Activated CD8-positive, alpha-beta memory T cell treated with anti-CD3 and anti-CD28 coated beads for 48 hours (primary cell): ENCODE measurements at regions not wholly inside any gene's neighbourhood (a gene's known extent, or its start where the extent isn't known, plus 50 kb on each side); places are given as distances from the start of the nearest gene placed in this dataset.
"Not testable (repeated sequence)": the region's sequence is repeated elsewhere in the genome, so short reads cannot be mapped to it uniquely, and the experiment has no call there.

Experiments used
- DNase-seq, 3 experiments: peaks; one replicate each; pipeline ENCODE4 v3.0.0-alpha.2; 2020; ENCODE audit warnings: low read depth in 2 of 3, low spot score in 2 of 3

- DNase-seq, result no peak
Measured at GRCh38 chr5:56631719-56632118, 183.6 kb upstream of the MAP3K1 start.

- DNase-seq, result not testable (repeated sequence)
Measured at GRCh38 chr5:56628616-56629015, 186.7 kb upstream of the MAP3K1 start.

- no peak for DNase-seq
Measured at GRCh38 chr5:56625541-56625940, 189.8 kb upstream of the MAP3K1 start.

- DNase-seq, result no peak
Measured at GRCh38 chr5:56624751-56625150, 190.6 kb upstream of the MAP3K1 start.

- DNase-seq, result no peak
Measured at GRCh38 chr5:56622141-56622540, 193.2 kb upstream of the MAP3K1 start.

GRCh38 chr5:56620903-56621677 is 194.3 kb upstream of the MAP3K1 start:
- DNase-seq, result no peak

- no peak for DNase-seq
Measured at GRCh38 chr5:56617998-56618397, 197.4 kb upstream of the MAP3K1 start.

- no peak for DNase-seq
Measured at GRCh38 chr5:56616454-56617160, 198.7 kb upstream of the MAP3K1 start.

- no peak for DNase-seq
Measured at GRCh38 chr5:56615361-56616153, 199.8 kb upstream of the MAP3K1 start.

GRCh38 chr5:56612759-56613158 is 202.6 kb upstream of the MAP3K1 start:
- DNase-seq, result no peak

GRCh38 chr5:56612353-56612752 is 203.0 kb upstream of the MAP3K1 start:
- no peak for DNase-seq

GRCh38 chr5:56610093-56610698 is 205.2 kb upstream of the MAP3K1 start:
- DNase-seq, result no peak

GRCh38 chr5:56608217-56608925 is 207.0 kb upstream of the MAP3K1 start:
- no peak for DNase-seq

- DNase-seq, result no peak
Measured at GRCh38 chr5:56607551-56607950, 207.8 kb upstream of the MAP3K1 start.

GRCh38 chr5:56607074-56607473 is 208.3 kb upstream of the MAP3K1 start:
- DNase-seq, result no peak

- no peak for DNase-seq
Measured at GRCh38 chr5:56606192-56606591, 209.2 kb upstream of the MAP3K1 start.

- no peak for DNase-seq
Measured at GRCh38 chr5:56605231-56605630, 210.1 kb upstream of the MAP3K1 start.

GRCh38 chr5:56601641-56602071 is 213.7 kb upstream of the MAP3K1 start:
- no peak for DNase-seq

GRCh38 chr5:56598941-56599340 is 216.4 kb upstream of the MAP3K1 start:
- DNase-seq, result no peak

- no peak for DNase-seq
Measured at GRCh38 chr5:56596155-56596554, 219.2 kb upstream of the MAP3K1 start.

- DNase-seq, result no peak
Measured at GRCh38 chr5:56595566-56595965, 219.8 kb upstream of the MAP3K1 start.
